ENCODE measurements at regions not wholly inside any gene's neighbourhood (a gene's known extent, or its start where the extent isn't known, plus 50 kb on each side); places are given as distances from the start of the nearest gene placed in this dataset.
A peak's percentile ranks its signal among the peaks of the same experiment; 100 is the strongest.
"Not testable (repeated sequence)": the region's sequence is repeated elsewhere in the genome, so short reads cannot be mapped to it uniquely, and the experiment has no call there.

GRCh38 chr9:761176-761792 is 80.2 kb upstream of the DMRT1 start:
- no peak for DNase-seq (ENCODE audit: low read depth in 2 of 2)

DNA sequence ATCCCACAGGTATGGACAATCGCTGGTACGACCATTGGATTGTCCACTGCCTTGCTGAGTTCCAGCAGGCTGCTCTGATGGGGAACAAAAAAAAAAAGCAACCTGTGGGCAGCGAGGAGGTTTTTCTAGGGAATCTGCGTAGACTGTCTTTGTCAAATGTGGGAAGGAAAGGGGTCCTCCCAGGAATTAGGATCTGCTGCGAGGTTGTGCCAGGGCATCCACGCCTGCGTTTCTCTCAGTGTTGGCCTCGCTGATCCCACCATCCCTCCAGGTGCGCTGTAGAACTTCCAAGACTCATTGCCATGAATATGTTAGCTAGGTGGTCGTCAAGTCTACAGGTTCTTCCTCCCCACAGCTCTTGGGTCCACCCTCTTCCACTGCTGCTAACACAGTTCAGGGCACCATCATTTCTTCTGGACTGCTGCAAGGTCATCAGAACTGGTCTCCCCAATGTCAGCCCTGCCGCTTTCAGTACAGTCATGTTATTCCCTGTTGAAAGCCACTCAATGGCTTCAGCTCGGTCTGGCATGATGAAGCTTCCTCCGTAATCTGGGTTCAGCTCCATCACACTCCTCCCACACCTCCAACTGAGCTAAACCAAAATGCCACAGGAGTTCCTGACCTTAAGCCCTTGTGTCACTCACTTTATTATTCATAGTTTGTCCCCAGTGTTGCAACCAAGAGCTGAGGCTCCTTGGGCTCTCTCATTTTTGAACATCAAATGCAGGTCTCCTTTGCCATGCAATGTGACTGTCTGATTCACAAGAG is 79.5 kb upstream of the DMRT1 start:
- no peak for DNase-seq (ENCODE audit: low read depth in 2 of 2)

GRCh38 chr9:763692-764091 is 77.8 kb upstream of the DMRT1 start:
- DNase-seq (ENCODE audit: low read depth in 2 of 2): no peak

DNA sequence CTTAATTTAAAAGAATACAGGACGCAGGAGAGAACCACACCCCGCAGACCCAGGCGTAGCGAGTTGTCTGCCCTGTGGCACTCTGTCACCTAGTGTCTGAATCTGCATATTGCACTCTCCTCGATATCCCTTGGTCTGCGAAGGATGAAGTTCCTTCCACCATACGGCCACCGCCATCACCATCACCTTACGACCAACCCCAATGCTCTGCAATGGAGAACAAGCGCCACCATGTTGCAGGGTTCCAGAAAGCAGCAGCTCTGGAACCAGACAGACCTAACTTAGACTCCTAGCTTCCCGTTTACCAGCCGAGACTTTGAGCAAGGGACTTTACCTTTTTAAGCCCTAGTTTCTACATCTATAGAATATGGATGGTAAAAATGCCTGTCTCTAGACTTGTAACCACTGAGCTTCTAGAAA is 77.4 kb upstream of the DMRT1 start:
- DNase-seq (ENCODE audit: low read depth in 2 of 2): peak; percentile 16 to 29

DNA sequence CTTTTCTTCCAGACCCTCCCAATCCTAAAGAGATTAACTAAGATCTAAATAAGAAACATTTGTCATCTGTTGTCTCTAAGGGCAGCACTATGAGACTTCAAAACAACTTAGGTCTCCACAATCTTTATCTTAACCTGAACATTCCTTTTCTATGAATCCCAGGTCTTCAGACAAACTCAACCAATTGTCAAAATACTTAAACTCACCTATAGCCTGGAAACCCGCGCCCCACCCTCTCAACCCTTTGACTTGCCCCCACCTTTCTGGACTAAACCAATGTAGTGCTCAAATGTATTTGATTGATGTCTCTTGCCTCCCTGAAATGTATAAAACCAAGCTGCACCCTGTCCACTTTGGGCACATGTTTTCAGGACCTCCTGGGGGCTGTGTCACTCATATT is 76.5 kb upstream of the DMRT1 start:
- DNase-seq (ENCODE audit: low read depth in 2 of 2): no peak

- not testable (repeated sequence) for DNase-seq (ENCODE audit: low read depth in 2 of 2)
Observed at GRCh38 chr9:767061-767561, 74.4 kb upstream of the DMRT1 start.

- no peak for DNase-seq (ENCODE audit: low read depth in 2 of 2)
Observed at GRCh38 chr9:776086-776485, 65.4 kb upstream of the DMRT1 start.

DNA sequence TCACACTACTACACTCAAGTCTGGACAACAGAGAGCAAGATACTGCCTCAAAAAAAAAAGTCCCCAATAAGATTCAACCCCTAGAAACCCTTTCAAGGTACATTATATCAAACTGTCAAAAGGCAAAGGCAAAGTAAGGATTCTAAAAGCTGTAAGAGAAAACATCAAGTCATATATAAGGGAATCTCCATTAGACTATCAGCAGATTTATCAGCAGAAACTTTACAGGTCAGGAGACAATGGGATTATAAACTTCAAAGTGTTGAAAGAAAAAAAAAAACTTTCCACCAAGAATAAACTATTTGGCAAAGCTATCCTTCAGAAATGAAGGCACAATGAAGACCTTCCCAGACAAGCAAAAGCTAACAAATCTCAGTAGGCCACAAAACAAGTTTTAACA is 63.5 kb upstream of the DMRT1 start:
- no peak for DNase-seq (ENCODE audit: low read depth in 2 of 2)

DNA sequence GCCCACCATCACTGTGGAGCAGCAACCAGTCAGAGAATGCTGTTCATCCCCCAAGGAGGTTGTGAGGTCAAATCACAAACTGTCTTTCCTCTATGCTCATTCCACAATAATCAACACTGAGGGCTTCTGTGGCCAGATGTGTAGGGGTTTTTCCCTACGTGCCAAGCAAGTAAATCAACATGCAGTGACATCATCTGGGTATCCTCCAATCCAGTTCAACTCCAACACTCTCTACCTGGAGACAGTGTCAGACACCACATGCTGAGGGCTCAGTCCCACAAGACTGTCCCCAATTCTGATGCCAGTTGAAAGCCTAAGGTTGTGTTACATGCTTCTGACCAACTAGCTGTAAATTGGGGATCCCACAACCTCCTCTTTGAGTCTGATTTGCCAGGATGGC is 57.3 kb upstream of the DMRT1 start:
- DNase-seq (ENCODE audit: low read depth in 2 of 2): no peak

DNA sequence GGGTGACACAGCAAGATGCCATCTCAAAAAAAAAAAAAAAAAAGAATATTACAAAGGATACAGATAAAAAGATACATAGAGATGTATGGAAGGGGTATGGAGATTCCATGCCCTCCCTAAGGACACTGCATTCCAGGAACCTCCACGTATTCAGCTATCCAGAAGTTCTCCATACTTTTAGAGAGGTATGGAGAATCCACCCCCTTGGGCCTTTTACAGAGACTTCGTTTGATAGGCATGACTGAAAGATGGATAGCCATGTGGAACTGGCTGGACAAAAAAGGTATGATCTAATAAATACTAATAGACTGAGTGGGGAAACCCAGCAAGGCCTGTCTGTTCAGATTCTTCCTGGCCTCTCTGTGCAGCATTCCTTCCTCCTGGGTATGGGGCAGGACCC is 56.6 kb upstream of the DMRT1 start:
- DNase-seq (ENCODE audit: low read depth in 2 of 2): no peak

- no peak for DNase-seq (ENCODE audit: low read depth in 2 of 2)
Observed at GRCh38 chr9:785997-786396, 55.5 kb upstream of the DMRT1 start.

DNA sequence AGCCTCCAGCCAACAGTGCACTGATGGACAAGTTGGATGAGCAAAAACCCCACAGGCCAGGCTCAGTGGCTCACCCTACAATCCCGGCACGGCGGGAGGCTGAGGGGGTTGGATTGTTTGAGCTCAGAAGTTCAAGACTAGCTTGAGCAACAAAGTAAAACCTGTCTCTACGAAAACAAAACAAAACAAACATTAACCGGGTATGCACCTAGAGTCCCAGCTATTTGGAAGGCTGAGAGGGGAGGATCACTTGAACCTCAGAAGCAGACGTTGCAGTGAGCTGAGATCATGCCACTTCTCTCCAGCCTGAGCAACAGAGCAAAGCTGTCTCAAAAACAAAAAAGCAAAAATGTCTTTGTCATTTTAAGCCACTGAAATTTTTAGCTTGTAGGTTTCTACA is 55.1 kb upstream of the DMRT1 start:
- DNase-seq (ENCODE audit: low read depth in 2 of 2): no peak

DNA sequence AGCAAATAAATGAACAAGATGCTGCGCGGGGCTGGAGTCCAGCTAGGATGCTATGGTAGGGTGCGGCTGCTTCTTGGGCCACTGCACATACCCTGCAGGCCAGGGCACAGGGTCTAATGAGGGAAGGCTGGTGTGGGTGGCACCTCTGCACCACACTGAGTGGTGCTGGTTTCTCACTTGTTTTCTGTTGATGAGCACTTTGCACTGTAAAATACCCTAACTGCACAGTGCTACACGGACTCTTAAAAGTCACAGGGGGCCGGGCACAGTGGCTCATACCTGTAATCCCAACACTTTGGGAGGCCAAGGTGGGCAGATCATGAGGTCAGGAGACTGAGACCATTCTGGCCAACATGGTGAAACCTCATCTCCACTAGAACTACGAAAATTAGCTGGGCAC is 52.7 kb upstream of the DMRT1 start:
- no peak for DNase-seq (ENCODE audit: low read depth in 2 of 2)

Data from stimulated activated CD8-positive, alpha-beta memory T cell treated with anti-CD3 and anti-CD28 coated beads, Interleukin-15, amount 100 ng/mL, for 48 hours (primary cell).